ENCODE measurements at regions not wholly inside any gene's neighbourhood (a gene's known extent, or its start where the extent isn't known, plus 50 kb on each side); places are given as distances from the start of the nearest gene placed in this dataset.

DNA sequence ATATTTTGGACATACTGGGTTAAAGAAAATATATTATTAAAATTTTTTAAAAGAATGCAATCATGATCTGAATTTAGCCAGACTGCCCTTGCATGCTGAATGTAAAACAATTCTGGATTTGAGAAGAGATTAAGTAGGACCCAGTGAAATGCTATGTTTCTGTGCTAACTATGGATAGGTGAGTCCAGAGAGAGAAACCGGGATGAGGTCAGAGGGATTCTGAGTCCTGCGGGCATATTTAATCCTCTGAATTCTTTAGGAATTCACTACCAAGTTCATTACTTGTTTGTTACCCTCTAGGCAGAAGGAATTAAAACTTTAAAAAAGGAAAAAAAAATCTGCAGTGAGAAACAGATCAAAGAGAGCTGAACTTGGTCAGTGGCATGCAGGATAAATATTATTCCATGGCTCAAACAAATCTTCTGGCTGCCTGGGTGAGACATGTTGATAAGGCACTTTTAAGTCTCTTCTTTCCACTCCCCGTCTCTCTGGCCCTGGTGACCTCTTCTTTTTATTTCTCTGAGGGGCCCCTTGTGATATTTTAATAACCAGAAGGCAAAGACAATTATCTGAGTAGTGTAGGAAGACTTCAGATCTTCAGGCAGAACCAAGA, 50.2 kb upstream of the LYZL1 start:
- H3K27ac Mint-ChIP-seq (ENCODE audit: low read depth), result no peak overlapping the region
- H3K36me3 Mint-ChIP-seq (ENCODE audit: insufficient read depth), result no peaks in the 10 kb centered on the region
- H3K27me3 Mint-ChIP-seq, result peaks cover 6% of the 10 kb centered on the region
- no peak overlapping the region for H3K4me3 Mint-ChIP-seq
- DNase-seq (ENCODE audit: low spot score in 2 of 2) (no peak), ATAC-seq (replicated peaks; ENCODE audit: extremely low read depth, poor library complexity, severe bottlenecking) (no peak)
- no peaks in the 10 kb centered on the region for H3K9me3 Mint-ChIP-seq
- no peaks in the 10 kb centered on the region for H3K4me1 Mint-ChIP-seq
